ENCODE measurements at regions not wholly inside any gene's neighbourhood (a gene's known extent, or its start where the extent isn't known, plus 50 kb on each side); places are given as distances from the start of the nearest gene placed in this dataset.

GRCh38 chr5:123907349-123907748, 395.4 kb downstream of the CSNK1G3 start:
- DNase-seq: no peak

- no peak for DNase-seq
Observed at GRCh38 chr5:123906698-123907295, 394.8 kb downstream of the CSNK1G3 start.

GRCh38 chr5:123885081-123885480, 373.1 kb downstream of the CSNK1G3 start:
- no peak for DNase-seq

- no peak for DNase-seq
Observed at GRCh38 chr5:123882965-123883345, 371.0 kb downstream of the CSNK1G3 start.

- DNase-seq: no peak
Observed at GRCh38 chr5:123882319-123882964, 370.5 kb downstream of the CSNK1G3 start.

GRCh38 chr5:123881759-123882244, 369.8 kb downstream of the CSNK1G3 start:
- DNase-seq: no peak

GRCh38 chr5:123880875-123881274, 368.9 kb downstream of the CSNK1G3 start:
- DNase-seq: no peak

- no peak for DNase-seq
Observed at GRCh38 chr5:123879071-123879470, 367.1 kb downstream of the CSNK1G3 start.

- DNase-seq: no peak
Observed at GRCh38 chr5:123876276-123876790, 364.4 kb downstream of the CSNK1G3 start.

- DNase-seq: peak; percentile 44
Observed at GRCh38 chr5:123875561-123876275, 363.7 kb downstream of the CSNK1G3 start.

GRCh38 chr5:123874600-123875201, 362.7 kb downstream of the CSNK1G3 start:
- peak; percentile 62 for DNase-seq

GRCh38 chr5:123873846-123874245, 361.9 kb downstream of the CSNK1G3 start:
- no peak for DNase-seq

GRCh38 chr5:123871373-123871772, 359.4 kb downstream of the CSNK1G3 start:
- DNase-seq: no peak

- DNase-seq: no peak
Observed at GRCh38 chr5:123868881-123869280, 356.9 kb downstream of the CSNK1G3 start.

GRCh38 chr5:123868267-123868666, 356.3 kb downstream of the CSNK1G3 start:
- peak; percentile 61 for DNase-seq

GRCh38 chr5:123865641-123866040, 353.7 kb downstream of the CSNK1G3 start:
- no peak for DNase-seq

GRCh38 chr5:123864578-123864977, 352.6 kb downstream of the CSNK1G3 start:
- no peak for DNase-seq

- no peak for DNase-seq
Observed at GRCh38 chr5:123858938-123859337, 347.0 kb downstream of the CSNK1G3 start.

- DNase-seq: no peak
Observed at GRCh38 chr5:123856766-123857165, 344.8 kb downstream of the CSNK1G3 start.

GRCh38 chr5:123855609-123856008, 343.6 kb downstream of the CSNK1G3 start:
- DNase-seq: no peak

- DNase-seq: no peak
Observed at GRCh38 chr5:123845356-123846100, 333.6 kb downstream of the CSNK1G3 start.

GRCh38 chr5:123844873-123845272, 332.9 kb downstream of the CSNK1G3 start:
- peak; percentile 20 for DNase-seq

- DNase-seq: no peak
Observed at GRCh38 chr5:123835421-123835820, 323.4 kb downstream of the CSNK1G3 start.
